ENCODE measurements at regions not wholly inside any gene's neighbourhood (a gene's known extent, or its start where the extent isn't known, plus 50 kb on each side); places are given as distances from the start of the nearest gene placed in this dataset.

GRCh38 chr11:98195300-98195699 lies 825.4 kb upstream of the CNTN5 start (continued):
- TF ChIP-seq MBD1 (CRISPR knock-in tag; IDR thresholded peaks at IDR 0.05) = no peak
- TF ChIP-seq FOXA3 (CRISPR knock-in tag; conservative IDR thresholded peaks at IDR 0.05 in 1 of 2, IDR thresholded peaks at IDR 0.05 in 1 of 2) = no peak

- no peaks in the 10 kb centered on the region; the same call in 1 of the 2 replicates for H3K9me3 ChIP-seq (replicated peaks; ENCODE audit: control insufficient read depth, insufficient read depth, low read depth, low read length)
- no peak for FAIRE-seq
- no peak for TF ChIP-seq ZNF584 (CRISPR knock-in tag; IDR thresholded peaks at IDR 0.05; ENCODE audit: low read depth)
- TF ChIP-seq ZNF395 (CRISPR knock-in tag; IDR thresholded peaks at IDR 0.05) = no peak
- TF ChIP-seq GABPB1 (CRISPR knock-in tag; IDR thresholded peaks at IDR 0.05) = no peak
- TF ChIP-seq ZNF766 (CRISPR knock-in tag; conservative IDR thresholded peaks at IDR 0.05) = no peak
- TF ChIP-seq HDAC8 (tag; IDR thresholded peaks at IDR 0.05) = no peak
- no peak for TF ChIP-seq OTX1 (CRISPR knock-in tag; IDR thresholded peaks at IDR 0.05)
Measured at GRCh38 chr11:98207086-98207485, 813.7 kb upstream of the CNTN5 start.

More at GRCh38 chr11:98207086-98207485, 813.7 kb upstream of the CNTN5 start:
- BruUV-seq (replicated peaks) = no TSS peak
- CTCF ChIA-PET (ENCODE audit: low intra/inter-chr PET ratio) = no interaction called here
- Histone ChIP-seq H3K79me2 (ENCODE audit: control insufficient read depth, insufficient read depth, low read length) (no peaks in the 10 kb centered on the region), H3K27me3 (ENCODE audit: control insufficient read depth in 2 of 2, insufficient read depth in 2 of 2, low read length in 2 of 2) (no peaks in the 10 kb centered on the region), H3K9me1 (ENCODE audit: control insufficient read depth, insufficient read depth, low read length) (no peaks in the 10 kb centered on the region), H3K9ac (ENCODE audit: insufficient read depth in 1 of 2, low read depth in 2 of 2, low read length in 2 of 2) (no peak overlapping the region), H3K4me2 (ENCODE audit: insufficient read depth, low read length) (no peak overlapping the region), H3K4me1 (replicated peaks in 1 of 2; ENCODE audit: control insufficient read depth in 2 of 2, insufficient read depth in 2 of 2, low read length in 2 of 2) (no peaks in the 10 kb centered on the region; a peak in 1 of 5 replicates), H4K20me1 (replicated peaks; ENCODE audit: control insufficient read depth, insufficient read depth, low read length) (no peaks in the 10 kb centered on the region), H3K36me3 (ENCODE audit: control insufficient read depth, insufficient read depth, low read length) (no peaks in the 10 kb centered on the region), H3K4me3 (no peak overlapping the region), H2AFZ (ENCODE audit: low read depth, low read length) (0 out of 2 replicates have a peak overlapping the region, but pooled peaks have one; percentile 16), H3K27ac (ENCODE audit: extremely low read depth, low read depth, low read length) (no peak overlapping the region)
- intact Hi-C loops (cut with micrococcal nuclease) = no loop called here
- POLR2A ChIA-PET = no interaction called here
- DNase-seq (ENCODE audit: extremely low read depth in 1 of 4, low spot score in 3 of 4) (no peak), ATAC-seq (no peak)
- WGBS (ENCODE audit: insufficient coverage, low coverage, missing lambda C conversion rate) = 51% methylated on average over 7 of the region's 8 CpGs
- in situ Hi-C loops (cut with MboI) = no loop called here

Data from K562 (cell line).